CD4-positive, alpha-beta T cell treated with Interleukin-6 for 4 hours (primary cell): ENCODE measurements at regions not wholly inside any gene's neighbourhood (a gene's known extent, or its start where the extent isn't known, plus 50 kb on each side); places are given as distances from the start of the nearest gene placed in this dataset.
"Not testable (repeated sequence)": the region's sequence is repeated elsewhere in the genome, so short reads cannot be mapped to it uniquely, and the experiment has no call there.

Source experiments
- DNase-seq: peaks from one replicate; pipeline ENCODE4 v3.0.0-alpha.2; 2020; ENCODE audit warnings: mixed read lengths

- no peak for DNase-seq
Measured at GRCh38 chr6:16901782-16902181, 140.5 kb upstream of the ATXN1 start.

- no peak for DNase-seq
Measured at GRCh38 chr6:16901306-16901705, 140.0 kb upstream of the ATXN1 start.

GRCh38 chr6:16898640-16899396 is 137.6 kb upstream of the ATXN1 start:
- DNase-seq, result no peak

DNA sequence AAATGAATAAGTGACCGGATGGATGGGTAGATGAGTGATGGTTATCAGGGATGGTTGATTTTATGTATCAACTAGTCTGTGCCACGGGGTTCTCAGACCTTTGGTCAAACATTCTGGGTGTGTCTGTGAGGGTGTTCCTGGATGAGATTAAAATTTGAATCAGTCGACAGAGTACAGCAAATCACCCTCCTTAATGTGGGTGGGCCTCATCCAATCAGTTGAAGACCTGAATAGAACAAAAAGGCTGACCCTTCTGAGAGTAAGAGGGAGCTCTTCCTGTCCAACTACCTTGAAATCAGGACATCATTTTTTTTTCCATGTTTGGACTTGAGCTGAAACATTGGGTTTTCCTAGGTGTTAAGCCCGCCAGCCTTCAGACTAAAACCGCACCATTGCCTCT is 136.4 kb upstream of the ATXN1 start:
- DNase-seq, result no peak

DNA sequence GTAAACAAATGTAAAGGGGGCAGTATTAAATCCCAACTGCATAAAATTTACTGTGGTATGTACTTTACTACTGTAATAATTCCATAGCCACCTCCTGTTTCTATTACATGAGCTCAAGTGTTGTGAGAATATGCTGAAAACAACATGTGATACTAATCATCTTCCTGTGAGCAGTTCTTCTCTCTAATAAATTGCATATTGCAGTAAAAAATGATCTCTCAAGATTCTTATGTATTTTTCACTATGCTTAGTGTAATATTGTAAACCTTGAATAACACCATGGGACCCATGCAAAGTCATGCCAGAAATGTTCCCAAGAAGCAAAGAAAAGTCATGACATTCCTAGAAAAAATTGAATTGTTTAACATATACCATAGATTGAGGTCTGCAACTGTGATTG is 133.0 kb upstream of the ATXN1 start:
- no peak for DNase-seq

DNA sequence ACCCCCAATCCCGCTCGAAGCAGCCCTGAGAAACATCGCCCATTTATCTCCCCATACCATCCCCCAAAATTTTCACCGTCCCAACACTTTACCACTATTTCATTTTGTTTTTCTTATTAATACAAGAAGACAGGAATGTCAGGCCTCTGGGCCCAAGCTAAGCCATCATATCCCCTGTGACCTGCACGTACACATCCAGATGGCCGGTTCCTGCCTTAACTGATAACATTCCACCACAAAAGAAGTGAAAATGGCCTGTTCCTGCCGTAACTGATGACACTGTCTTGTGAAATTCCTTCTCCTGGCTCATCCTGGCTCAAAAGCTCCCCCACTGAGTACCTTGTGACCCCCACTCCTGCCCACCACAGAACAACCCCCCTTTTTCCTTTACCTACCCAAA is 129.8 kb upstream of the ATXN1 start:
- not testable (repeated sequence) for DNase-seq

DNA sequence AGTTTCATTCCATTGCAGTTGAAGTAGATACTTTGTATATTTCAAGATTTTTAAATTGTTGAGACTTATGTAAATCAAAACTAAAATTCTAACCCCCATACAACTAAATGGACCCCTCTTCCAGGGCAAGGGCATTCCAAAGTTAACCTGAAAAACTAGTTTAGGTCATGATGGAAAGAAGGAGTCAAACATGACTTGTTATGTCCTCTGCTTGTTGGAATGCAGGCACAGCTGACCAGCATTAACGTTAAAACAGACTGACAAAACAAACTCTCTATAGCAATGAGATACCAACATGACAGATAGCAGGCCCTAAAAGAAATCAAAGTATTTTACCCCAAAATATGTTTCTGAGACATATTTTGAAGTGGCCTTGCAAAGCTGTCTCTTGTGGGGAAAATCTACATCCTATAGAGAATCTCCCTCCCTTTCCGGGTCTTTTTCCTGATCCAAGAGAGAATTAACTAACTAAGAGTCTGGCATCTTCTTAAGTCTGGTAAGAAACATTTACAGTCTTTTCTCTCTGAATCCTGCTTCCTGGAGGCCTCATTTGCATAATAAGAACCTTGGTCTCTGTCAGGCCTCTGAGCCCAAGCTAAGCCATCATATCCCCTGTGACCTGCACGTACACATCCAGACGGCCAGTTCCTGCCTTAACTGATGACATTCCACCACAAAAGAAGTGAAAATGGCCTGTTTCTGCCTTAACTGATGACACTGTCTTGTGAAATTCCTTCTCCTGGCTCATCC is 124.3 kb upstream of the ATXN1 start:
- no peak for DNase-seq

GRCh38 chr6:16884526-16884925 is 123.3 kb upstream of the ATXN1 start:
- no peak for DNase-seq

DNA sequence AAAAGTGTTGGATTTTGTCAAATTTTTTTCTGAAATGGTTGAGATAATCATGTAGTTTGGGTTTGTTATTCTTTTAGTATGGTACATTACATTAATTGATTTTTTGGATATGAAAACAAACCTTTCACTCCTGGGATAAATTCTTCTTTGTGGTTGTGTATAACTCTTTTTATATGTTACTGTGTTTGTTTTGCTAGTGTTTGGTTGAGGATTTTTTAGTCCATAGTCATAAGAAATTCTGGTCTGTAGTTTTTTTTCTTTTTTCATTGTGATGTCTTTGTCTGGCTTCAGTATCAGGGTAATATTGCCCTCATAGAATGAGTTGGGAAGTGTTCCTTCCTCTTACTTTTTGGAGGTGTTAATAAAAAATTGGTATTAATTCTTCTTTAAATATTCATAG is 122.2 kb upstream of the ATXN1 start:
- DNase-seq, result no peak

GRCh38 chr6:16882230-16882629 is 121.0 kb upstream of the ATXN1 start:
- DNase-seq, result no peak

GRCh38 chr6:16876852-16877251 is 115.6 kb upstream of the ATXN1 start:
- not testable (repeated sequence) for DNase-seq

DNA sequence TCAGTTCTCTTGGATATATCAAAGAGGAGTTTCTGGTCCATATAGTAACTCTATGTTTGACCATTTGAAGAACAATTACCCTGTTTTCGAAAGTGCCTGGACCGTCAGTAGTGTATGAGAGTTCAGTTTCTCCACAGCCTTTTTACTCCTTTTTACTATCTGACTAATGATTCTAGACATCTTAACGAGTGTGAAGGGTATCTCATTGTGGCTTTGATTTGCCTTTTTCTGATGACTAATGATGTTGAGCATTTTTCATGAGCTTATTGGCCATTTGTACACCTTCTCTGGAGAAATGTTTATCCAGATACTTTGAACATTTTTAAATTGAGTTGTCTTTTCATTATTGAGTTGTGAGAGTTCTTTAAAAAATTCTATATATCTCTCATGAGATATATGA is 114.9 kb upstream of the ATXN1 start:
- DNase-seq, result no peak

GRCh38 chr6:16873698-16874097 is 112.4 kb upstream of the ATXN1 start:
- DNase-seq, result no peak

DNA sequence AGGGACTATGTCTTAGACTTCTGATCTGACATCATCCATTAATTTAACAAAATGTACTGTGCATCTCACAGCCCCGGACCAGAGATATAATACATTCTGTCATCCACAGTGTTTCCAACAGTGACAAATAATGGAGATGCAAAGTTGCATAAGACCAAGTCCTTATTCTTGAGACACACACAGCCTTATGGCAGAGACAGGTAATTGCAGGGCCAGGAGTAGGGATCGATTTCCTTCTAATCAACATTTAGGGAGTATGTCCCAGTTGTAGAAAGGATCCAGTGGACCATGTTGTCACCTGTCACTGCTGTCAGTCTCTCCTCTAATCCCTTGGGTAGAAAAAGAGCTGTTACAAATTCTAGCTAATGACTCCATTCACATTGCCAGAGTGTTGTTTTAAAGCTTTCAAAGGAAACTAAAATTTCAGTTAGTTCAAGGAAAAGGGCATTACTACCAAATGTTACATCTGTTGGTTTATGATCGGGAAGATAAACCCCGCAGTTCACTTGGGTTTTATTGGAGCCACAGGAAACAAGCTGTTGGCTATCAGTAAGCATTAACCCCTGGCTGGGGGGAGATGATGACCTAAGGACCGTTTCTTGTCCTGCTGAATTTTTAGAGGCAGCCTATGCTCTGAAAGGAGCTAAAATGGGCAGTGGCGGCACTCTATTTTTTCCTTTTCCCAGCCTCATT is 111.4 kb upstream of the ATXN1 start:
- no peak for DNase-seq

- no peak for DNase-seq
Measured at GRCh38 chr6:16871047-16871446, 109.8 kb upstream of the ATXN1 start.

- DNase-seq, result no peak
Measured at GRCh38 chr6:16868968-16869367, 107.7 kb upstream of the ATXN1 start.

- DNase-seq, result no peak
Measured at GRCh38 chr6:16857969-16858592, 96.8 kb upstream of the ATXN1 start.

GRCh38 chr6:16855460-16855859 is 94.2 kb upstream of the ATXN1 start:
- no peak for DNase-seq

GRCh38 chr6:16854986-16855385 is 93.7 kb upstream of the ATXN1 start:
- DNase-seq, result no peak

GRCh38 chr6:16852671-16853070 is 91.4 kb upstream of the ATXN1 start:
- no peak for DNase-seq

DNA sequence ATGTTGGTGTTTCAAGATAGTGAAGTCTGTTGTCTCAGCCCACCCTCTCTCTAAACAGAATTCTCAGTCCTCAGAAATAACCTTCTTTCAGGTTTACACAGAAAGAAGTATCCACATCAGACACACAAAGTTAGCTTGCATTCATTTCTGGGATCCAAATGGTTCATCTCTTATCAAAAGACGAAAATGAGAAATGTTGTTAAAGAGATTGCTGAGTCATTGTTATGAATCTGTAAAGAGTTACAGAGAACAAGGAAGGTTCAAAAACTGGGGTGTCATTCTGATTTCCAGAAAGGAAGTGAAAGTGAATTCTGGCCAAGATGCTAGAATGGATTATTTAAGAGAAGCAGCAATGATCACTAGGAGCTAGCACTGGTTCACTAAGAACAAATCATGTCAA is 90.5 kb upstream of the ATXN1 start:
- DNase-seq, result no peak

DNA sequence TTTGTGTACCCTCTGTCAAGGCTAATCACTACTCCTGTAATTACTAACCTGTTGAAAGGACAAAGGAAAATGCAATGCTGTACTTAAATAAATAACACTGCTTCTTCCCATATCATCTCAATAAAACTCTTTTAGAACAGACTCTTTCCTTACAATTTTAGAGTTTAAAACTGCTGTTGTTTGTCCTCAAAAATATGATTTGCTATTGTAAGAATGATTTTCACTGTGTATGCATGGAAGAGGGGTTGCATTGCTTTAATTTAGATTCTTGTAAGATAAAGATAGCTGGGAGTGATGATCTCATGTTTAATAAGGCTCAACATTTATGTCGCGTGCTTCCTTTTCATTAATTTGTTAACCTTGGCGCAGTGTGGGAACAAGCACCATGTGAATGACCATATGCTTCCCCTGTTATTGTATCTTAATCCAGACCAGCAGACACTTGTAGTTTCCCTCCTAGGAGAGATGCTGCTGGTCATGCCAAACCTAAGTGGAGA is 89.8 kb upstream of the ATXN1 start:
- no peak for DNase-seq

DNA sequence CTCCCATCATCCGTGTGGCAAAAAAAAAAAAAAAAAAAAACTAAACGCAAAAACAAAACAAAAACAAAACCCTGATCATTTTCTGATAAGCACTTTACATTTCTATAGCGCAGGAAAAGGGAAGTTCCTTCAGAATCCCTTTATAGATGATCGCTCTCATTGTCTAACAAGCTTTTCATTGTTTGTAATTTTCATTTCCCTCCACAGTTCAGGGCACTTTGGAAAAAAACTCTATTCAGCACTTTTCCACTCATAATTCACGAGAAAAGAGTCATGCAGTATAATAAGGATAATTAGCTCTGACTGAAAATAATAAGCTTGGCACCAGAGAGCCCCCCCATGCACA is 89.4 kb upstream of the ATXN1 start:
- no peak for DNase-seq
